Gastrocnemius medialis (tissue), 4 donors: ENCODE measurements at regions not wholly inside any gene's neighbourhood (a gene's known extent, or its start where the extent isn't known, plus 50 kb on each side); places are given as distances from the start of the nearest gene placed in this dataset.
"Not testable (repeated sequence)": the region's sequence is repeated elsewhere in the genome, so short reads cannot be mapped to it uniquely, and the experiment has no call there.

Experiments
- ATAC-seq, 2 donors: fragments of 150-250 bp; one replicate each; pipeline ENCODE4 v1.9.1; 2016
- DNase-seq, 2 donors: peaks; one replicate each; pipeline ENCODE4 v3.0.0-alpha.2; 2019
- H3K27ac ChIP-seq, 4 donors: fragments of 200-600 bp; sonication (generic); 1 replicate in 1 of 4; 2 replicates in 3 of 4; pipeline ENCODE4 v1.5.1; 2016 to 2018; ENCODE audit warnings: mild to moderate bottlenecking in 2 of 4, moderate library complexity in 1 of 4
- H3K27me3 ChIP-seq, 3 donors: fragments of 200-600 bp; sonication (generic) in 2 of 3; 1 replicate in 1 of 3; 2 replicates in 2 of 3; pipeline versions ENCODE4 v1.5.1 to v1.6.0; 2016 to 2019; ENCODE audit warnings: mild to moderate bottlenecking in 1 of 3, moderate library complexity in 1 of 3
- H3K36me3 ChIP-seq, 2 donors: fragments of 200-600 bp; sonication (generic) in 1 of 2; one replicate each; pipeline ENCODE4 v1.5.1; 2017 to 2018
- H3K4me1 ChIP-seq, 2 donors: fragments of 200-600 bp; sonication (generic) in 1 of 2; one replicate each; pipeline ENCODE4 v1.5.1; 2016 to 2017; ENCODE audit warnings: mild to moderate bottlenecking in 2 of 2
- H3K4me3 ChIP-seq, 4 donors: fragments of 200-600 bp; sonication (generic) in 3 of 4; 1 replicate in 1 of 4; 2 replicates in 3 of 4; pipeline ENCODE4 v1.5.1; 2016 to 2019; ENCODE audit warnings: mild to moderate bottlenecking in 2 of 4
- H3K9me3 ChIP-seq, 3 donors: fragments of 200-600 bp; sonication (generic) in 2 of 3; 1 replicate in 1 of 3; 2 replicates in 2 of 3; pipeline ENCODE4 v1.5.1; 2016 to 2019
- CTCF ChIP-seq, 5 experiments: fragments of 450-650 bp in 3 of 5; fragments of 200-600 bp in 2 of 5; sonication (generic) in 2 of 5; IDR thresholded peaks in 4 of 5; conservative IDR thresholded peaks in 1 of 5; 1 replicate in 4 of 5; 2 replicates in 1 of 5; pipeline ENCODE4 v1.5.1; 2016 to 2019; ENCODE audit warnings: antibody characterized with exemption in 5 of 5, mild to moderate bottlenecking in 3 of 5, moderate library complexity in 3 of 5
- POLR2A ChIP-seq, 2 donors: fragments of 450-650 bp; IDR thresholded peaks; one replicate each; pipeline ENCODE4 v1.6.1; 2017; ENCODE audit warnings: antibody characterized with exemption in 2 of 2, mild to moderate bottlenecking in 2 of 2, moderate library complexity in 2 of 2
- in situ Hi-C, 4 donors: fragments of 200-750 bp; cut with MboI; loops; one replicate each; pipeline versions ENCODE4 v1.15.0 to v1.8.0; 2017; ENCODE audit warnings: low sequenced_read_pairs in 4 of 4
- intact Hi-C: fragments of 100-400 bp; cut with DNase I; formaldehyde crosslinking; loops from one replicate; pipeline ENCODE4 v1.15.1; 2023; ENCODE audit warnings: low total_unique reads

- DNase-seq (no peak), ATAC-seq (no peak)
- Histone ChIP-seq H3K27ac (no peak overlapping the region), H3K4me1 (no peaks in the 10 kb centered on the region), H3K4me3 (no peak overlapping the region), H3K27me3 (no peaks in the 10 kb centered on the region), H3K9me3 (no peaks in the 10 kb centered on the region), H3K36me3 (no peaks in the 10 kb centered on the region)
- intact Hi-C loops (no loop called here), in situ Hi-C loops (no loop called here)
- TF ChIP-seq CTCF (IDR thresholded peaks at IDR 0.05 in 4 of 5, conservative IDR thresholded peaks at IDR 0.05 in 1 of 5) (no peak), POLR2A (IDR thresholded peaks at IDR 0.05) (no peak)
These were observed 227.4 kb upstream of the ZNF804A start for GRCh38 chr2:184370954-184371353.

- Histone ChIP-seq H3K4me1 (no peaks in the 10 kb centered on the region), H3K36me3 (no peaks in the 10 kb centered on the region), H3K27me3 (no peaks in the 10 kb centered on the region), H3K9me3 (no peaks in the 10 kb centered on the region), H3K4me3 (no peak overlapping the region), H3K27ac (no peak overlapping the region)
- DNase-seq = no peak
- intact Hi-C loops = no loop called here
- no peak for ATAC-seq
- in situ Hi-C loops = no loop called here
- TF ChIP-seq POLR2A (IDR thresholded peaks at IDR 0.05) (no peak), CTCF (IDR thresholded peaks at IDR 0.05 in 4 of 5, conservative IDR thresholded peaks at IDR 0.05 in 1 of 5) (no peak)
These were observed 226.7 kb upstream of the ZNF804A start for GRCh38 chr2:184371641-184372040.

- H3K27me3 ChIP-seq = no peaks in the 10 kb centered on the region
- H3K9me3 ChIP-seq = no peaks in the 10 kb centered on the region
- H3K4me3 ChIP-seq = no peak overlapping the region
- H3K4me1 ChIP-seq = no peaks in the 10 kb centered on the region
- in situ Hi-C loops = no loop called here
- TF ChIP-seq CTCF (IDR thresholded peaks at IDR 0.05 in 4 of 5, conservative IDR thresholded peaks at IDR 0.05 in 1 of 5) = no peak
- TF ChIP-seq POLR2A (IDR thresholded peaks at IDR 0.05) = no peak
- DNase-seq = no peak
- no peaks in the 10 kb centered on the region for H3K36me3 ChIP-seq
- ATAC-seq = no peak
- intact Hi-C loops = no loop called here
- H3K27ac ChIP-seq = no peak overlapping the region
These were observed 225.8 kb upstream of the ZNF804A start for GRCh38 chr2:184372484-184372883.

GRCh38 chr2:184394642-184395041 is 203.7 kb upstream of the ZNF804A start:
- ATAC-seq (no peak), DNase-seq (no peak)
- Histone ChIP-seq H3K4me3 (no peak overlapping the region), H3K4me1 (no peaks in the 10 kb centered on the region), H3K27me3 (no peaks in the 10 kb centered on the region), H3K27ac (no peak overlapping the region), H3K9me3 (no peaks in the 10 kb centered on the region), H3K36me3 (no peaks in the 10 kb centered on the region)
- in situ Hi-C loops = no loop called here
- TF ChIP-seq POLR2A (IDR thresholded peaks at IDR 0.05) (no peak), CTCF (IDR thresholded peaks at IDR 0.05 in 4 of 5, conservative IDR thresholded peaks at IDR 0.05 in 1 of 5) (no peak)
- intact Hi-C loops = no loop called here

- Histone ChIP-seq H3K4me1 (no peaks in the 10 kb centered on the region), H3K9me3 (no peaks in the 10 kb centered on the region), H3K27me3 (no peaks in the 10 kb centered on the region), H3K36me3 (no peaks in the 10 kb centered on the region), H3K4me3 (no peak overlapping the region), H3K27ac (no peak overlapping the region)
- in situ Hi-C loops (no loop called here), intact Hi-C loops (no loop called here)
- DNase-seq = no peak
- TF ChIP-seq CTCF (IDR thresholded peaks at IDR 0.05 in 4 of 5, conservative IDR thresholded peaks at IDR 0.05 in 1 of 5) (no peak), POLR2A (IDR thresholded peaks at IDR 0.05) (no peak)
- ATAC-seq = no peak
These were observed 195.9 kb upstream of the ZNF804A start for GRCh38 chr2:184402381-184402780.

- H3K9me3 ChIP-seq, ATAC-seq, H3K4me3 ChIP-seq, H3K36me3 ChIP-seq, intact Hi-C loops, in situ Hi-C loops, DNase-seq, H3K27me3 ChIP-seq, H3K27ac ChIP-seq, H3K4me1 ChIP-seq: not testable (repeated sequence)
These were observed 191.2 kb upstream of the ZNF804A start for GRCh38 chr2:184407041-184407630.
